OCI-LY1 (cell line): ENCODE measurements at regions not wholly inside any gene's neighbourhood (a gene's known extent, or its start where the extent isn't known, plus 50 kb on each side); places are given as distances from the start of the nearest gene placed in this dataset.

Experiments used
- H2AFZ ChIP-seq: fragments of 200-600 bp; sonication (generic), shearing (Covaris generic); 2 replicates; pipeline ENCODE4 v1.6.0; 2014; ENCODE audit warnings: antibody characterized with exemption, mild to moderate bottlenecking, low read length
- H3F3A ChIP-seq: fragments of 200-600 bp; sonication (generic), shearing (Covaris generic); 2 replicates; pipeline ENCODE4 v1.6.0; 2014; ENCODE audit warnings: mild to moderate bottlenecking, antibody characterized with exemption, low read length, moderate library complexity; ENCODE audit not compliant: insufficient read depth
- H3K27ac ChIP-seq: fragments of 200-600 bp; sonication (generic); 2 replicates; pipeline ENCODE4 v1.5.1; 2014; ENCODE audit warnings: low read length, mixed run types, mild to moderate bottlenecking, low read depth; ENCODE audit not compliant: poor library complexity, severe bottlenecking
- H3K27me3 ChIP-seq: fragments of 200-600 bp; sonication (generic); 2 replicates; pipeline ENCODE4 v1.6.0; 2014; ENCODE audit warnings: antibody characterized with exemption, mild to moderate bottlenecking, low read length, moderate library complexity; ENCODE audit not compliant: insufficient read depth
- H3K36me3 ChIP-seq: fragments of 200-600 bp; sonication (generic); 2 replicates; pipeline ENCODE4 v1.6.1; 2014; ENCODE audit warnings: mild to moderate bottlenecking, antibody characterized with exemption, low read length, moderate library complexity, mixed read lengths; ENCODE audit not compliant: insufficient read depth
- H3K4me1 ChIP-seq: fragments of 200-600 bp; sonication (generic); 2 replicates; pipeline ENCODE4 v1.5.1; 2014; ENCODE audit warnings: mild to moderate bottlenecking, low read length, moderate library complexity; ENCODE audit not compliant: insufficient read depth, severe bottlenecking
- H3K4me2 ChIP-seq: fragments of 200-600 bp; sonication (generic), shearing (Covaris generic); 2 replicates; pipeline ENCODE4 v1.6.1; 2014; ENCODE audit warnings: low read length
- H3K4me3 ChIP-seq: fragments of 200-600 bp; sonication (generic); 2 replicates; pipeline ENCODE4 v1.5.1; 2014; ENCODE audit warnings: low read length, low read depth, mild to moderate bottlenecking, mixed read lengths; ENCODE audit not compliant: poor library complexity, severe bottlenecking
- H3K79me2 ChIP-seq: fragments of 200-600 bp; shearing (Covaris generic); 2 replicates; pipeline ENCODE4 v1.6.1; 2016; ENCODE audit warnings: mixed run types, low read length, mixed read lengths; ENCODE audit not compliant: insufficient read depth
- H3K9ac ChIP-seq: fragments of 200-600 bp; sonication (generic), shearing (Covaris generic); 2 replicates; pipeline ENCODE4 v1.6.1; 2014; ENCODE audit warnings: mild to moderate bottlenecking, low read length, mixed read lengths
- H3K9me2 ChIP-seq: fragments of 200-600 bp; sonication (generic), shearing (Covaris generic); 2 replicates; pipeline ENCODE4 v1.6.1; 2014; ENCODE audit warnings: low read depth, mild to moderate bottlenecking, low read length, mixed read lengths
- H3K9me3 ChIP-seq: fragments of 200-600 bp; shearing (Covaris generic); 2 replicates; pipeline ENCODE4 v1.6.1; 2014; ENCODE audit warnings: low read length, mixed read lengths
- H4K20me1 ChIP-seq: fragments of 200-600 bp; sonication (generic), shearing (Covaris generic); 2 replicates; pipeline ENCODE4 v1.6.0; 2016; ENCODE audit warnings: mild to moderate bottlenecking, low read length; ENCODE audit not compliant: insufficient read depth
- EZH2 ChIP-seq: fragments of 200-600 bp; sonication (generic), shearing (Covaris generic); IDR thresholded peaks from 2 replicates; pipeline ENCODE4 v1.8.0; 2017; ENCODE audit warnings: borderline replicate concordance, mixed run types, mild to moderate bottlenecking, antibody characterized with exemption, low read length, moderate library complexity, mixed read lengths
- TF ChIP-seq, protein P1 (sequence below): fragments of 200-600 bp; sonication (generic), shearing (Covaris generic); IDR thresholded peaks from 2 replicates; pipeline ENCODE4 v1.5.1; 2017; ENCODE audit warnings: mild to moderate bottlenecking, antibody characterized with exemption, low read length, moderate library complexity, mixed read lengths

DNA sequence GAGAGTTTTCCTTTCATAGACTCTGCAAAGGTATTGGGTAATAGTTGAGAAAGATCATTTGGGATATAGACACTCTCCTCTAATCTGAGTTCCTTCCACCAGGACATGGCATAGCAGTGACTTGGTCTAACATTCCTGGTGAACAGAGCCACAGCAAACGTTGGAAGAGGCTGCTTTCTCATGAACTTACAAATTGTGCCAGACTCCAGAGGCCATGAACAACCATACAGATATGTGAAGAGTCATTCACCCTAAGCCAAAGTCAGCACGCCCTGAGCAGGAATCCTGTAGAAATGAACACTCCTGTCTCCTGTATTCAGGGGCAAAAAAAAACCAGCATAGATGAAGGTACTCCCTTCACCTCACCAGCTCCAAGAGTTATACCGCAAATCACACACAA lies 152.8 kb downstream of the TMEM18 start:
- H3K9me2 ChIP-seq, result no peaks in the 10 kb centered on the region
- no peak overlapping the region for H3K9ac ChIP-seq
- H3K79me2 ChIP-seq, result no peaks in the 10 kb centered on the region
- TF ChIP-seq EZH2, result no peak
- no peak overlapping the region for H3K27ac ChIP-seq
- no peak overlapping the region for H2AFZ ChIP-seq
- H3K36me3 ChIP-seq, result no peaks in the 10 kb centered on the region
- peaks cover 5% of the 10 kb centered on the region for H3K4me1 ChIP-seq
- H3K4me3 ChIP-seq, result no peak overlapping the region
- no peaks in the 10 kb centered on the region for H4K20me1 ChIP-seq
- 0 out of 2 replicates have a peak, but pooled peaks cover 3% of the 10 kb centered on the region for H3K27me3 ChIP-seq
- no peak overlapping the region for H3K4me2 ChIP-seq
- no peaks in the 10 kb centered on the region for H3K9me3 ChIP-seq
- H3F3A ChIP-seq, result no peaks in the 10 kb centered on the region

DNA sequence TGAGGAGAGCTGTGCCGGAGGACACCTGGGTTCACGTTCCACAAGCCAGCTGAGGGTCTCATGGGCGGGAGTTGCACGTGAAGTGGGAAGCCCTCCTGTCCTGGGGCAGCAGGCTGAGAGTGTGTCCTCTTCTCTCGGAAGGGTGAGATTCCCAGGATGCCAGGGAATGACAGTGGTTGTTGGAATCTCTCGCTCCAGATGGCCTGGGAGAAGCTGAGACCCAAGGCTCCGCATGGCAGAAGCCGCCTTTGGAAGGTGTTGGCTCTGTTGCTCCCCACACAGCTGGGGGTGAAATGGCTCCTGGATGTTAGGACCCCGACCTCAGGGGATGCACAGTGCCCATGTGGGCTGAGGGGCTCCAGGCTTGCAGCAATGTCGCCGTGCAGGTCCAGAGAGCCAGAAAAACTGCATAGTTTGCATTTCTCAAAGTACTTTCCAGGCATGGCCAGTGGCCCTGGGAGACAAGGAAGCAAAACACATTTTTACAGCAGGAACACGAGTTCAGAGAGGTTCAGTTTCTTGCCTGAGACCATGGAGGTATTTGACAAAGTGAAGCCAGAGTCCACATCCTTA lies 153.4 kb downstream of the TMEM18 start:
- Histone ChIP-seq H3K27ac (no peak overlapping the region), H3K9ac (no peak overlapping the region), H3K9me3 (no peaks in the 10 kb centered on the region), H3K36me3 (no peaks in the 10 kb centered on the region), H4K20me1 (no peaks in the 10 kb centered on the region), H3K4me3 (no peak overlapping the region), H3K27me3 (0 out of 2 replicates have a peak, but pooled peaks cover 3% of the 10 kb centered on the region), H3F3A (no peaks in the 10 kb centered on the region), H3K4me2 (no peak overlapping the region), H3K9me2 (no peaks in the 10 kb centered on the region), H3K4me1 (no peaks in the 10 kb centered on the region), H3K79me2 (no peaks in the 10 kb centered on the region), H2AFZ (no peak overlapping the region)
- no peak for TF ChIP-seq EZH2
- TF ChIP-seq, protein P1, sequence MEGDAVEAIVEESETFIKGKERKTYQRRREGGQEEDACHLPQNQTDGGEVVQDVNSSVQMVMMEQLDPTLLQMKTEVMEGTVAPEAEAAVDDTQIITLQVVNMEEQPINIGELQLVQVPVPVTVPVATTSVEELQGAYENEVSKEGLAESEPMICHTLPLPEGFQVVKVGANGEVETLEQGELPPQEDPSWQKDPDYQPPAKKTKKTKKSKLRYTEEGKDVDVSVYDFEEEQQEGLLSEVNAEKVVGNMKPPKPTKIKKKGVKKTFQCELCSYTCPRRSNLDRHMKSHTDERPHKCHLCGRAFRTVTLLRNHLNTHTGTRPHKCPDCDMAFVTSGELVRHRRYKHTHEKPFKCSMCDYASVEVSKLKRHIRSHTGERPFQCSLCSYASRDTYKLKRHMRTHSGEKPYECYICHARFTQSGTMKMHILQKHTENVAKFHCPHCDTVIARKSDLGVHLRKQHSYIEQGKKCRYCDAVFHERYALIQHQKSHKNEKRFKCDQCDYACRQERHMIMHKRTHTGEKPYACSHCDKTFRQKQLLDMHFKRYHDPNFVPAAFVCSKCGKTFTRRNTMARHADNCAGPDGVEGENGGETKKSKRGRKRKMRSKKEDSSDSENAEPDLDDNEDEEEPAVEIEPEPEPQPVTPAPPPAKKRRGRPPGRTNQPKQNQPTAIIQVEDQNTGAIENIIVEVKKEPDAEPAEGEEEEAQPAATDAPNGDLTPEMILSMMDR, result no peak

DNA sequence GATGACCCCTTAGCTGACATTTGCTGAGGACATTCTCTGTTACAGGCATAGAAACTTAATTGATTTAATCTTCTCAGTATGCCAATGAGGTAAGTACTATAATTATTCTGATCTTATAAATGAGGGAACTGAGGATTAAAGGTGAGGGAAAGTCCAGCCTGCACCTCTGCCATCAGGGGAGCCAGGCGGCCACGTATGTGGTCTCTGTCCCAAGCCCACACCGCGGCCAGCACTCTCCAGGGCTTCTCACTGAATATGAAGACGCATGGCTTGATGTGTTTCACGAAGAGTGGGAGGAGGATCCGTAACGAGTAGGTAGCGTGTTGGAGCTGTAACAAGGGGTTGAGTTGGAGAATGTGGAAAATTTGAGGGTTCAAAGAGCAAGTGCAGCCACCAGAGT lies 154.4 kb downstream of the TMEM18 start:
- H3F3A ChIP-seq, result no peaks in the 10 kb centered on the region
- no peak overlapping the region for H2AFZ ChIP-seq
- H3K4me1 ChIP-seq, result no peaks in the 10 kb centered on the region
- H4K20me1 ChIP-seq, result no peaks in the 10 kb centered on the region
- H3K27ac ChIP-seq, result no peak overlapping the region
- no peaks in the 10 kb centered on the region for H3K9me3 ChIP-seq
- H3K4me2 ChIP-seq, result no peak overlapping the region
- H3K9ac ChIP-seq, result no peak overlapping the region
- TF ChIP-seq, protein P1, result no peak
- TF ChIP-seq EZH2, result no peak
- H3K4me3 ChIP-seq, result no peak overlapping the region
- no peaks in the 10 kb centered on the region for H3K79me2 ChIP-seq
- no peaks in the 10 kb centered on the region for H3K9me2 ChIP-seq
- 0 out of 2 replicates have a peak, but pooled peaks cover 3% of the 10 kb centered on the region for H3K27me3 ChIP-seq
- H3K36me3 ChIP-seq, result no peaks in the 10 kb centered on the region
